ENCODE measurements at regions not wholly inside any gene's neighbourhood (a gene's known extent, or its start where the extent isn't known, plus 50 kb on each side); places are given as distances from the start of the nearest gene placed in this dataset.
A peak's percentile ranks its signal among the peaks of the same experiment; 100 is the strongest.

GRCh38 chr12:84807249-84807648 is 105.3 kb downstream of the SLC6A15 start:
- Histone ChIP-seq H3K9me3 (ENCODE audit: insufficient read depth, low read length) (no peaks in the 10 kb centered on the region), H3K4me1 (ENCODE audit: insufficient read depth, insufficient read length) (peaks cover 3% of the 10 kb centered on the region), H3K27me3 (ENCODE audit: insufficient read depth, insufficient read length) (peaks cover 82% of the 10 kb centered on the region), H3K4me3 (ENCODE audit: insufficient read length, low read depth) (no peak overlapping the region), H3K36me3 (ENCODE audit: insufficient read depth, insufficient read length, low read length) (no peaks in the 10 kb centered on the region), H3K9ac (ENCODE audit: insufficient read length, low read depth) (no peak overlapping the region)
- TF ChIP-seq YY1 (IDR thresholded peaks at IDR 0.05; ENCODE audit: insufficient read depth, insufficient read length), result no peak
- TF ChIP-seq ZNF274 (IDR thresholded peaks at IDR 0.05; ENCODE audit: low read depth, low read length), result no peak
- TF ChIP-seq SUZ12 (IDR thresholded peaks at IDR 0.05; ENCODE audit: extremely low read depth, insufficient read depth, insufficient read length), result no peak
- no peak for DNase-seq (ENCODE audit: low read depth, low spot score)

- TF ChIP-seq YY1 (IDR thresholded peaks at IDR 0.05; ENCODE audit: insufficient read depth, insufficient read length) (no peak), SUZ12 (IDR thresholded peaks at IDR 0.05; ENCODE audit: extremely low read depth, insufficient read depth, insufficient read length) (no peak), ZNF274 (IDR thresholded peaks at IDR 0.05; ENCODE audit: low read depth, low read length) (no peak)
- Histone ChIP-seq H3K36me3 (ENCODE audit: insufficient read depth, insufficient read length, low read length) (no peaks in the 10 kb centered on the region), H3K9me3 (ENCODE audit: insufficient read depth, low read length) (no peaks in the 10 kb centered on the region), H3K9ac (ENCODE audit: insufficient read length, low read depth) (no peak overlapping the region), H3K4me3 (ENCODE audit: insufficient read length, low read depth) (no peak overlapping the region), H3K4me1 (ENCODE audit: insufficient read depth, insufficient read length) (peaks cover 3% of the 10 kb centered on the region), H3K27me3 (ENCODE audit: insufficient read depth, insufficient read length) (peaks cover 90% of the 10 kb centered on the region)
- peak; percentile 78 for DNase-seq (ENCODE audit: low read depth, low spot score)
These were observed 107.1 kb downstream of the SLC6A15 start for GRCh38 chr12:84805474-84805858.

- Histone ChIP-seq H3K9ac (ENCODE audit: insufficient read length, low read depth) (no peak overlapping the region), H3K27me3 (ENCODE audit: insufficient read depth, insufficient read length) (peaks cover 92% of the 10 kb centered on the region), H3K9me3 (ENCODE audit: insufficient read depth, low read length) (no peaks in the 10 kb centered on the region), H3K4me1 (ENCODE audit: insufficient read depth, insufficient read length) (peaks cover 3% of the 10 kb centered on the region), H3K36me3 (ENCODE audit: insufficient read depth, insufficient read length, low read length) (no peaks in the 10 kb centered on the region), H3K4me3 (ENCODE audit: insufficient read length, low read depth) (no peak overlapping the region)
- no peak for TF ChIP-seq YY1 (IDR thresholded peaks at IDR 0.05; ENCODE audit: insufficient read depth, insufficient read length)
- no peak for TF ChIP-seq SUZ12 (IDR thresholded peaks at IDR 0.05; ENCODE audit: extremely low read depth, insufficient read depth, insufficient read length)
- no peak for TF ChIP-seq ZNF274 (IDR thresholded peaks at IDR 0.05; ENCODE audit: low read depth, low read length)
- no peak for DNase-seq (ENCODE audit: low read depth, low spot score)
These were observed 107.7 kb downstream of the SLC6A15 start for GRCh38 chr12:84804691-84805473.

GRCh38 chr12:84803661-84804060 is 108.9 kb downstream of the SLC6A15 start:
- H3K36me3 ChIP-seq (ENCODE audit: insufficient read depth, insufficient read length, low read length), result no peaks in the 10 kb centered on the region

GRCh38 chr12:84802161-84802560 is 110.4 kb downstream of the SLC6A15 start:
- DNase-seq (ENCODE audit: low read depth, low spot score), result no peak
- no peak for TF ChIP-seq ZNF274 (IDR thresholded peaks at IDR 0.05; ENCODE audit: low read depth, low read length)
- TF ChIP-seq YY1 (IDR thresholded peaks at IDR 0.05; ENCODE audit: insufficient read depth, insufficient read length), result no peak
- TF ChIP-seq SUZ12 (IDR thresholded peaks at IDR 0.05; ENCODE audit: extremely low read depth, insufficient read depth, insufficient read length), result no peak
- Histone ChIP-seq H3K4me3 (ENCODE audit: insufficient read length, low read depth) (no peak overlapping the region), H3K4me1 (ENCODE audit: insufficient read depth, insufficient read length) (peaks cover 3% of the 10 kb centered on the region), H3K36me3 (ENCODE audit: insufficient read depth, insufficient read length, low read length) (no peaks in the 10 kb centered on the region), H3K9me3 (ENCODE audit: insufficient read depth, low read length) (no peaks in the 10 kb centered on the region), H3K9ac (ENCODE audit: insufficient read length, low read depth) (no peak overlapping the region), H3K27me3 (ENCODE audit: insufficient read depth, insufficient read length) (peaks cover 76% of the 10 kb centered on the region)

More at GRCh38 chr12:84803661-84804060, 108.9 kb downstream of the SLC6A15 start:
- no peak for TF ChIP-seq SUZ12 (IDR thresholded peaks at IDR 0.05; ENCODE audit: extremely low read depth, insufficient read depth, insufficient read length)
- no peak for DNase-seq (ENCODE audit: low read depth, low spot score)
- Histone ChIP-seq H3K27me3 (ENCODE audit: insufficient read depth, insufficient read length) (peaks cover 85% of the 10 kb centered on the region), H3K9me3 (ENCODE audit: insufficient read depth, low read length) (no peaks in the 10 kb centered on the region), H3K9ac (ENCODE audit: insufficient read length, low read depth) (no peak overlapping the region), H3K4me3 (ENCODE audit: insufficient read length, low read depth) (no peak overlapping the region), H3K4me1 (ENCODE audit: insufficient read depth, insufficient read length) (peaks cover 3% of the 10 kb centered on the region)

- Histone ChIP-seq H3K9ac (ENCODE audit: insufficient read length, low read depth) (no peak overlapping the region), H3K36me3 (ENCODE audit: insufficient read depth, insufficient read length, low read length) (no peaks in the 10 kb centered on the region), H3K4me1 (ENCODE audit: insufficient read depth, insufficient read length) (no peaks in the 10 kb centered on the region), H3K4me3 (ENCODE audit: insufficient read length, low read depth) (no peak overlapping the region), H3K27me3 (ENCODE audit: insufficient read depth, insufficient read length) (peaks cover 8% of the 10 kb centered on the region), H3K9me3 (ENCODE audit: insufficient read depth, low read length) (no peaks in the 10 kb centered on the region)
- TF ChIP-seq ZNF274 (IDR thresholded peaks at IDR 0.05; ENCODE audit: low read depth, low read length) (no peak), YY1 (IDR thresholded peaks at IDR 0.05; ENCODE audit: insufficient read depth, insufficient read length) (no peak), SUZ12 (IDR thresholded peaks at IDR 0.05; ENCODE audit: extremely low read depth, insufficient read depth, insufficient read length) (no peak)
- no peak for DNase-seq (ENCODE audit: low read depth, low spot score)
These were observed 118.8 kb downstream of the SLC6A15 start for GRCh38 chr12:84793558-84794367.

GRCh38 chr12:84791444-84791843 is 121.2 kb downstream of the SLC6A15 start:
- Histone ChIP-seq H3K36me3 (ENCODE audit: insufficient read depth, insufficient read length, low read length) (no peaks in the 10 kb centered on the region), H3K4me3 (ENCODE audit: insufficient read length, low read depth) (no peak overlapping the region), H3K4me1 (ENCODE audit: insufficient read depth, insufficient read length) (no peaks in the 10 kb centered on the region), H3K9me3 (ENCODE audit: insufficient read depth, low read length) (no peaks in the 10 kb centered on the region), H3K27me3 (ENCODE audit: insufficient read depth, insufficient read length) (no peaks in the 10 kb centered on the region), H3K9ac (ENCODE audit: insufficient read length, low read depth) (no peak overlapping the region)
- no peak for TF ChIP-seq SUZ12 (IDR thresholded peaks at IDR 0.05; ENCODE audit: extremely low read depth, insufficient read depth, insufficient read length)
- TF ChIP-seq ZNF274 (IDR thresholded peaks at IDR 0.05; ENCODE audit: low read depth, low read length), result no peak
- no peak for TF ChIP-seq YY1 (IDR thresholded peaks at IDR 0.05; ENCODE audit: insufficient read depth, insufficient read length)
- DNase-seq (ENCODE audit: low read depth, low spot score), result no peak
